ENCODE measurements at regions not wholly inside any gene's neighbourhood (a gene's known extent, or its start where the extent isn't known, plus 50 kb on each side); places are given as distances from the start of the nearest gene placed in this dataset.

DNA sequence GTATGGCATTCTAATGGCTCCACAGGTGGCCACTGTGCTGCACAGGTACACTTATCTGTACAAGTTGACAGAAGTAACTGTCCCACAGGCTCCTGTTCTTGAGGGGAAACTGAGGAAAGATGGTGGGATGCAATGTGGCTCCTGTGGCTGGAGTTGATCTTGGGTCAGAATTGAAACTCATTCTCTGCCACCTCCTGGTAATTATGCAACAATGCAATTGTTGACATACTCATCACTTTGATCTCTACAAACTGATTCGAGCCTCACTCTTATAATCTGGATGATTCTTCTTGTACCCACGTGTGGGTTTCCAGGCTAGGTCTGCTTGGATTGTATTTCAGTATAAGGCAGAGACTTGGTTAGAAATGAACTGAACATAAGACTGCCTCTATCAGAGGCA lies 148.8 kb downstream of the CCNG2 start (continued):
- TF ChIP-seq HNF4G (IDR thresholded peaks at IDR 0.05; ENCODE audit: borderline replicate concordance, low read depth, low read length), result no peak
- no peak for TF ChIP-seq HNF4G (CRISPR knock-in tag; IDR thresholded peaks at IDR 0.05; ENCODE audit: borderline replicate concordance, low read depth)

- ATAC-seq, result no peak
- Histone ChIP-seq H3K79me2 (ENCODE audit: insufficient read depth, low read length) (no peaks in the 10 kb centered on the region), H3K4me3 (replicated peaks in 1 of 3; ENCODE audit: insufficient read depth in 1 of 3, low read depth in 2 of 3, low read length in 3 of 3) (no peak overlapping the region), H2AFZ (ENCODE audit: low read length) (no peak overlapping the region), H3K4me1 (ENCODE audit: insufficient read depth, low read length) (no peaks in the 10 kb centered on the region), H4K20me1 (ENCODE audit: insufficient read depth, low read length) (no peaks in the 10 kb centered on the region), H3K4me2 (ENCODE audit: low read depth, low read length) (no peak overlapping the region), H3K9me3 (ENCODE audit: low read length) (no peaks in the 10 kb centered on the region), H3K36me3 (replicated peaks in 1 of 2; ENCODE audit: control insufficient read depth in 1 of 2, insufficient read depth in 2 of 2, low read length in 2 of 2) (no peaks in the 10 kb centered on the region), H3K27ac (ENCODE audit: extremely low read length, insufficient read depth, low read length) (no peak overlapping the region), H3K27me3 (ENCODE audit: control insufficient read depth in 1 of 2, insufficient read depth in 2 of 2, low read length in 2 of 2) (no peaks in the 10 kb centered on the region; a peak in 1 of 5 replicates), H3K9ac (ENCODE audit: insufficient read depth, low read depth, low read length) (no peak overlapping the region)
- ChIA-PET POLR2A (no interaction called here), CTCF (ENCODE audit: low intra/inter-chr PET ratio, low total read pairs) (no interaction called here)
- no TSS peak for BruUV-seq (replicated peaks)
- intact Hi-C loops (cut with micrococcal nuclease; ENCODE audit: unreplicated experiment), result no loop called here
- 20% methylated on average over 2 of the region's 2 CpGs for WGBS (ENCODE audit: low lambda C conversion rate)
- in situ Hi-C loops (cut with HindIII; ENCODE audit: extremely low pct_ligation_motif_present, low pct_unique_long_range_greater_than_20kb), result loop anchor here (5.0 kb wide), 1 partner anchor 64 kb away; no protein-coding TSS in a partner anchor
- no peak for FAIRE-seq
- DNase-seq (ENCODE audit: low spot score), result no peak
- TF ChIP-seq POLR2AphosphoS5 (IDR thresholded peaks at IDR 0.05; ENCODE audit: low read depth, low read length) (no peak), IRX3 (CRISPR knock-in tag; IDR thresholded peaks at IDR 0.05; ENCODE audit: borderline replicate concordance, low read depth) (no peak), ATAD3A (CRISPR knock-in tag; IDR thresholded peaks at IDR 0.05) (no peak), FOSL1 (CRISPR knock-in tag; IDR thresholded peaks at IDR 0.05; ENCODE audit: borderline replicate concordance) (no peak), CHD2 (IDR thresholded peaks at IDR 0.05; ENCODE audit: low read depth, low read length) (no peak), RFXANK (CRISPR knock-in tag; IDR thresholded peaks at IDR 0.05) (no peak), SRSF9 (IDR thresholded peaks at IDR 0.05; ENCODE audit: borderline replicate concordance, insufficient read depth, low read depth, low read length, poor library complexity, severe bottlenecking) (no peak), STAT5B (CRISPR knock-in tag; IDR thresholded peaks at IDR 0.05) (no peak), HDAC2 (CRISPR knock-in tag; IDR thresholded peaks at IDR 0.05) (no peak), DMTF1 (CRISPR knock-in tag; IDR thresholded peaks at IDR 0.05) (no peak), SALL2 (CRISPR knock-in tag; IDR thresholded peaks at IDR 0.05) (no peak), MTA1 (CRISPR knock-in tag; IDR thresholded peaks at IDR 0.05; ENCODE audit: borderline replicate concordance) (no peak), FOXA1 (IDR thresholded peaks at IDR 0.05) (no peak), FOXA1 (CRISPR knock-in tag; IDR thresholded peaks at IDR 0.05) (no peak)
- TF ChIP-seq, protein P1, sequence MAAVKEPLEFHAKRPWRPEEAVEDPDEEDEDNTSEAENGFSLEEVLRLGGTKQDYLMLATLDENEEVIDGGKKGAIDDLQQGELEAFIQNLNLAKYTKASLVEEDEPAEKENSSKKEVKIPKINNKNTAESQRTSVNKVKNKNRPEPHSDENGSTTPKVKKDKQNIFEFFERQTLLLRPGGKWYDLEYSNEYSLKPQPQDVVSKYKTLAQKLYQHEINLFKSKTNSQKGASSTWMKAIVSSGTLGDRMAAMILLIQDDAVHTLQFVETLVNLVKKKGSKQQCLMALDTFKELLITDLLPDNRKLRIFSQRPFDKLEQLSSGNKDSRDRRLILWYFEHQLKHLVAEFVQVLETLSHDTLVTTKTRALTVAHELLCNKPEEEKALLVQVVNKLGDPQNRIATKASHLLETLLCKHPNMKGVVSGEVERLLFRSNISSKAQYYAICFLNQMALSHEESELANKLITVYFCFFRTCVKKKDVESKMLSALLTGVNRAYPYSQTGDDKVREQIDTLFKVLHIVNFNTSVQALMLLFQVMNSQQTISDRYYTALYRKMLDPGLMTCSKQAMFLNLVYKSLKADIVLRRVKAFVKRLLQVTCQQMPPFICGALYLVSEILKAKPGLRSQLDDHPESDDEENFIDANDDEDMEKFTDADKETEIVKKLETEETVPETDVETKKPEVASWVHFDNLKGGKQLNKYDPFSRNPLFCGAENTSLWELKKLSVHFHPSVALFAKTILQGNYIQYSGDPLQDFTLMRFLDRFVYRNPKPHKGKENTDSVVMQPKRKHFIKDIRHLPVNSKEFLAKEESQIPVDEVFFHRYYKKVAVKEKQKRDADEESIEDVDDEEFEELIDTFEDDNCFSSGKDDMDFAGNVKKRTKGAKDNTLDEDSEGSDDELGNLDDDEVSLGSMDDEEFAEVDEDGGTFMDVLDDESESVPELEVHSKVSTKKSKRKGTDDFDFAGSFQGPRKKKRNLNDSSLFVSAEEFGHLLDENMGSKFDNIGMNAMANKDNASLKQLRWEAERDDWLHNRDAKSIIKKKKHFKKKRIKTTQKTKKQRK (IDR thresholded peaks at IDR 0.05; ENCODE audit: low read length), result no peak
- TF ChIP-seq, protein P2, sequence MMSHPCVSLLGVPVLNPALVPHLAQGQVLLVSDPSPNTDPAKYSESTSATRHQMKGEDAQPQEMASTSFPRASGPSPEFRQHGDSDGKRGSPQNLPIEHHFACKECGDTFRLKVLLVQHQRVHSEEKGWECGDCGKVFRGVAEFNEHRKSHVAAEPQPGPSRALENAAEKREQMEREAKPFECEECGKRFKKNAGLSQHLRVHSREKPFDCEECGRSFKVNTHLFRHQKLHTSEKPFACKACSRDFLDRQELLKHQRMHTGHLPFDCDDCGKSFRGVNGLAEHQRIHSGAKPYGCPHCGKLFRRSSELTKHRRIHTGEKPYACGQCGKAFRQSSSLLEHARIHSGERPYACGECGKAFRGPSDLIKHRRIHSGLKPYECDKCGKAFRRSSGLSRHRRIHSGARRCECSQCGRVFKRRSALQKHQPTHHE (CRISPR knock-in tag; IDR thresholded peaks at IDR 0.05; ENCODE audit: borderline replicate concordance), result no peak
Measured at GRCh38 chr4:77306496-77306895, 149.5 kb downstream of the CCNG2 start.

Data from HepG2 (cell line).